CD14-positive monocyte (primary cell): ENCODE measurements at regions not wholly inside any gene's neighbourhood (a gene's known extent, or its start where the extent isn't known, plus 50 kb on each side); places are given as distances from the start of the nearest gene placed in this dataset.

Experiments
- DNase-seq, 3 donors: peaks; one replicate each; pipeline ENCODE4 v3.0.0-alpha.2; 2011 to 2022
- H2AFZ ChIP-seq: 2 replicates; pipeline ENCODE4 v1.6.0; 2012; ENCODE audit warnings: mild to moderate bottlenecking, low read depth, low read length, inconsistent platforms; ENCODE audit not compliant: insufficient read depth, poor library complexity, severe bottlenecking
- H3K27ac ChIP-seq, 2 donors: 1 replicate in 1 of 2; 2 replicates in 1 of 2; pipeline ENCODE4 v1.5.1; 2012 to 2013; ENCODE audit warnings: low read length in 2 of 2, control low read depth in 1 of 2, inconsistent platforms in 1 of 2, low read depth in 1 of 2, mild to moderate bottlenecking in 1 of 2
- H3K27me3 ChIP-seq, 2 donors: one replicate each; pipeline versions ENCODE4 v1.6.0 to v1.6.1; 2011 to 2013; ENCODE audit warnings: low read length in 2 of 2; ENCODE audit not compliant: control insufficient read depth in 2 of 2, insufficient read depth in 2 of 2
- H3K36me3 ChIP-seq, 2 donors: replicated peaks in 1 of 2; 1 replicate in 1 of 2; 2 replicates in 1 of 2; pipeline versions ENCODE4 v1.5.1 to v1.6.1; 2012 to 2013; ENCODE audit warnings: low read length in 2 of 2, control low read depth in 1 of 2, inconsistent platforms in 1 of 2, mild to moderate bottlenecking in 1 of 2; ENCODE audit not compliant: insufficient read depth in 2 of 2, control insufficient read depth in 1 of 2
- H3K4me1 ChIP-seq, 2 donors: 1 replicate in 1 of 2; 2 replicates in 1 of 2; pipeline versions ENCODE4 v1.5.1 to v1.6.1; 2012 to 2013; ENCODE audit warnings: low read length in 2 of 2, control low read depth in 1 of 2, inconsistent platforms in 1 of 2, mild to moderate bottlenecking in 1 of 2, moderate library complexity in 1 of 2; ENCODE audit not compliant: insufficient read depth in 2 of 2, control insufficient read depth in 1 of 2
- H3K4me2 ChIP-seq: replicated peaks from 2 replicates; pipeline ENCODE3; 2012; ENCODE audit warnings: low read length, moderate library complexity, mild to moderate bottlenecking; ENCODE audit not compliant: poor library complexity, severe bottlenecking; ENCODE audit errors: extremely low read depth
- H3K4me3 ChIP-seq, 3 experiments: fragments of 200-600 bp in 1 of 3; sonication (generic) in 1 of 3; replicated peaks in 1 of 3; 1 replicate in 2 of 3; 2 replicates in 1 of 3; pipeline ENCODE4 v1.5.1; 2011 to 2013; ENCODE audit warnings: low read length in 3 of 3, mild to moderate bottlenecking in 3 of 3, control low read depth in 2 of 3, low read depth in 2 of 3, inconsistent platforms in 1 of 3, moderate library complexity in 1 of 3
- H3K79me2 ChIP-seq: 2 replicates; pipeline ENCODE4 v1.6.0; 2012; ENCODE audit warnings: mild to moderate bottlenecking, control low read depth, inconsistent platforms, low read length, moderate library complexity; ENCODE audit not compliant: insufficient read depth
- H3K9ac ChIP-seq: 2 replicates; pipeline ENCODE4 v1.6.0; 2017; ENCODE audit warnings: low read length, mild to moderate bottlenecking; ENCODE audit not compliant: insufficient read depth, poor library complexity, severe bottlenecking
- H3K9me3 ChIP-seq, 2 donors: replicated peaks in 1 of 2; 1 replicate in 1 of 2; 2 replicates in 1 of 2; pipeline versions ENCODE4 v1.5.1 to v1.6.1; 2012 to 2013; ENCODE audit warnings: low read length in 2 of 2, control low read depth in 1 of 2; ENCODE audit not compliant: control insufficient read depth in 1 of 2, insufficient read depth in 1 of 2
- H4K20me1 ChIP-seq: 2 replicates; pipeline ENCODE4 v1.6.0; 2012; ENCODE audit warnings: mild to moderate bottlenecking, low read length, control low read depth, moderate library complexity; ENCODE audit not compliant: insufficient read depth
- H3K27ac Mint-ChIP-seq, 7 donors: one replicate each; pipeline ENCODE4 v1.8.0; 2020; ENCODE audit warnings: mild to moderate bottlenecking in 7 of 7, mixed read lengths in 7 of 7, moderate library complexity in 6 of 7, inconsistent platforms in 2 of 7
- H3K27me3 Mint-ChIP-seq, 3 donors: one replicate each; pipeline ENCODE4 v1.8.0; 2021 to 2022; ENCODE audit warnings: low read depth in 3 of 3, mild to moderate bottlenecking in 3 of 3, mixed read lengths in 3 of 3, moderate library complexity in 3 of 3, inconsistent platforms in 1 of 3
- H3K36me3 Mint-ChIP-seq, 2 donors: one replicate each; pipeline ENCODE4 v1.8.0; 2020; ENCODE audit warnings: mixed read lengths in 2 of 2, inconsistent platforms in 1 of 2, mild to moderate bottlenecking in 1 of 2
- H3K4me1 Mint-ChIP-seq: one replicate; pipeline ENCODE4 v1.8.0; 2020; ENCODE audit warnings: mild to moderate bottlenecking, mixed read lengths
- H3K4me3 Mint-ChIP-seq, 2 donors: one replicate each; pipeline ENCODE4 v1.8.0; 2020; ENCODE audit warnings: mild to moderate bottlenecking in 2 of 2, mixed read lengths in 2 of 2, moderate library complexity in 1 of 2
- H3K9me3 Mint-ChIP-seq, 7 donors: one replicate each; pipeline ENCODE4 v1.8.0; 2020 to 2022; ENCODE audit warnings: mixed read lengths in 7 of 7, mild to moderate bottlenecking in 6 of 7, moderate library complexity in 6 of 7, inconsistent platforms in 2 of 7
- WGBS: methylation state at CpG from one replicate; pipeline ENCODE4 v1.1.5; 2013; ENCODE audit warnings: missing lambda C conversion rate; ENCODE audit not compliant: insufficient coverage; 5-methylcytosine and 5-hydroxymethylcytosine counted together
- intact Hi-C, 2 donors: fragments of 100-400 bp; cut with micrococcal nuclease; formaldehyde crosslinking; loops; one replicate each; pipeline versions ENCODE4 v1.15.0 to v1.15.1; 2023
- TF ChIP-seq, protein P1 (sequence below): fragments of 200-600 bp; IDR thresholded peaks from one replicate; pipeline ENCODE4 v1.8.0; 2022; ENCODE audit warnings: antibody characterized with exemption, mild to moderate bottlenecking

DNA sequence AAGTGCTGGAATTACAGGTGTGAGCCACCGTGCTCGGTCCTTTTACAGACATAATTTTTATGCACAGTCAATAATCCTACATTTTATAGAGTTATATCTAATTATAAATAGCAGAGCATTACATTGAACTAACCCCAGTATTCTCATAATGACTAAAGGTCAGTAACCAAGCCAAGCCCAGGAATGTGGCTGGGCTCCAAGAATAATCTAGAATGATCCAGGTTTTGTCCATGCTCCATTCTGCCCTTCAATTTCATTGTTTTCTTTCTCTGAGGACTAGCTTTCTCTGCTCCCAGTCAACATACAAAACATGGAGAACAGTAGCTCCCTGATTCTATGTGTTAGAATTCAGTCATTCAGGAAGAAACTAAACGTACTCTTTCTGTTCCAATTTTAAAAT is 92.1 kb upstream of the KRR1 start:
- no peak overlapping the region for H3K4me2 ChIP-seq
- H3K9me3 ChIP-seq, result no peaks in the 10 kb centered on the region
- no peaks in the 10 kb centered on the region for H4K20me1 ChIP-seq
- no peaks in the 10 kb centered on the region for H3K36me3 ChIP-seq
- intact Hi-C loops, result no loop called here
- H3K4me3 ChIP-seq, result no peak overlapping the region
- TF ChIP-seq, protein P1, sequence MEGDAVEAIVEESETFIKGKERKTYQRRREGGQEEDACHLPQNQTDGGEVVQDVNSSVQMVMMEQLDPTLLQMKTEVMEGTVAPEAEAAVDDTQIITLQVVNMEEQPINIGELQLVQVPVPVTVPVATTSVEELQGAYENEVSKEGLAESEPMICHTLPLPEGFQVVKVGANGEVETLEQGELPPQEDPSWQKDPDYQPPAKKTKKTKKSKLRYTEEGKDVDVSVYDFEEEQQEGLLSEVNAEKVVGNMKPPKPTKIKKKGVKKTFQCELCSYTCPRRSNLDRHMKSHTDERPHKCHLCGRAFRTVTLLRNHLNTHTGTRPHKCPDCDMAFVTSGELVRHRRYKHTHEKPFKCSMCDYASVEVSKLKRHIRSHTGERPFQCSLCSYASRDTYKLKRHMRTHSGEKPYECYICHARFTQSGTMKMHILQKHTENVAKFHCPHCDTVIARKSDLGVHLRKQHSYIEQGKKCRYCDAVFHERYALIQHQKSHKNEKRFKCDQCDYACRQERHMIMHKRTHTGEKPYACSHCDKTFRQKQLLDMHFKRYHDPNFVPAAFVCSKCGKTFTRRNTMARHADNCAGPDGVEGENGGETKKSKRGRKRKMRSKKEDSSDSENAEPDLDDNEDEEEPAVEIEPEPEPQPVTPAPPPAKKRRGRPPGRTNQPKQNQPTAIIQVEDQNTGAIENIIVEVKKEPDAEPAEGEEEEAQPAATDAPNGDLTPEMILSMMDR, result no peak
- H3K27me3 Mint-ChIP-seq, result no peaks in the 10 kb centered on the region
- H3K4me3 Mint-ChIP-seq, result no peak overlapping the region
- H2AFZ ChIP-seq, result no peak overlapping the region
- no peak overlapping the region for H3K9ac ChIP-seq
- H3K36me3 Mint-ChIP-seq, result no peaks in the 10 kb centered on the region
- no peak for DNase-seq
- no peaks in the 10 kb centered on the region for H3K4me1 Mint-ChIP-seq
- H3K27me3 ChIP-seq, result no peaks in the 10 kb centered on the region
- no CpG with 5 or more reads among the region's 3 CpGs for WGBS
- no peaks in the 10 kb centered on the region for H3K79me2 ChIP-seq
- H3K4me1 ChIP-seq, result no peaks in the 10 kb centered on the region
- no peak overlapping the region for H3K27ac ChIP-seq
- H3K27ac Mint-ChIP-seq, result no peak overlapping the region
- peaks cover 0 to 2% (median 0%) of the 10 kb centered on the region in 7 donors for H3K9me3 Mint-ChIP-seq

GRCh38 chr12:75602106-75602505 is 90.7 kb upstream of the KRR1 start:
- Mint-ChIP-seq H3K4me1 (no peaks in the 10 kb centered on the region), H3K4me3 (no peak overlapping the region), H3K36me3 (no peaks in the 10 kb centered on the region), H3K27me3 (no peaks in the 10 kb centered on the region), H3K27ac (no peak overlapping the region), H3K9me3 (peaks cover 0 to 1% (median 0%) of the 10 kb centered on the region in 7 donors)
- Histone ChIP-seq H3K9ac (no peak overlapping the region), H3K36me3 (no peaks in the 10 kb centered on the region), H3K79me2 (no peaks in the 10 kb centered on the region), H3K27ac (no peak overlapping the region), H3K27me3 (no peaks in the 10 kb centered on the region), H2AFZ (no peak overlapping the region), H4K20me1 (no peaks in the 10 kb centered on the region), H3K4me2 (no peak overlapping the region), H3K4me3 (no peak overlapping the region), H3K4me1 (no peaks in the 10 kb centered on the region), H3K9me3 (no peaks in the 10 kb centered on the region)
- WGBS, result no CpG with 5 or more reads among the region's 4 CpGs
- no peak for DNase-seq
- intact Hi-C loops, result no loop called here
- TF ChIP-seq, protein P1, result no peak
